CD4-positive, alpha-beta memory T cell (primary cell): ENCODE measurements at regions not wholly inside any gene's neighbourhood (a gene's known extent, or its start where the extent isn't known, plus 50 kb on each side); places are given as distances from the start of the nearest gene placed in this dataset.

Experiments used
- CTCF ChIA-PET: fragments of 350-600 bp; sonication (Branson Sonifier 250); formaldehyde crosslinking; loops from one replicate; lab custom pipeline; 2021; ENCODE audit warnings: inconsistent platforms; ENCODE audit not compliant: partially characterized antibody; lab: Charles Lee
- POLR2A ChIA-PET: fragments of 350-600 bp; sonication (Branson Sonifier 250); formaldehyde crosslinking; loops from one replicate; lab custom pipeline; 2021; ENCODE audit not compliant: partially characterized antibody; lab: Charles Lee
- DNase-seq, 5 donors: peaks; one replicate each; pipeline versions ENCODE4 v3.0.0 to v3.0.0-alpha.2; 2020 to 2022; ENCODE audit warnings: mixed read lengths in 1 of 5
- H3K27ac ChIP-seq: one replicate; pipeline ENCODE4 v1.7.0; 2013; ENCODE audit warnings: low read depth, low read length
- H3K27me3 ChIP-seq: 2 replicates; pipeline ENCODE4 v1.7.0; 2013; ENCODE audit warnings: mild to moderate bottlenecking, low read length, moderate library complexity; ENCODE audit not compliant: insufficient read depth
- H3K36me3 ChIP-seq: 2 replicates; pipeline ENCODE4 v1.7.0; 2013; ENCODE audit warnings: mild to moderate bottlenecking, low read length, moderate library complexity; ENCODE audit not compliant: insufficient read depth
- H3K4me1 ChIP-seq: 2 replicates; pipeline ENCODE4 v1.7.0; 2013; ENCODE audit warnings: mild to moderate bottlenecking, low read length, moderate library complexity; ENCODE audit not compliant: insufficient read depth
- H3K4me3 ChIP-seq, 2 donors: one replicate each; pipeline ENCODE4 v1.7.0; 2013; ENCODE audit warnings: low read length in 2 of 2, mild to moderate bottlenecking in 1 of 2
- H3K9me3 ChIP-seq, 2 donors: one replicate each; pipeline ENCODE4 v1.7.0; 2013; ENCODE audit warnings: low read length in 2 of 2, control low read depth in 1 of 2; ENCODE audit not compliant: control insufficient read depth in 1 of 2
- H3K27ac Mint-ChIP-seq, 7 donors: one replicate each; pipeline ENCODE4 v1.8.0; 2020 to 2021; ENCODE audit warnings: mixed read lengths in 7 of 7, mild to moderate bottlenecking in 6 of 7, inconsistent platforms in 3 of 7, moderate library complexity in 3 of 7
- H3K27me3 Mint-ChIP-seq, 2 donors: one replicate each; pipeline ENCODE4 v1.8.0; 2020 to 2021; ENCODE audit warnings: mixed read lengths in 2 of 2
- H3K36me3 Mint-ChIP-seq, 2 donors: one replicate each; pipeline ENCODE4 v1.8.0; 2020 to 2021; ENCODE audit warnings: mixed read lengths in 2 of 2, inconsistent platforms in 1 of 2, mild to moderate bottlenecking in 1 of 2
- H3K4me1 Mint-ChIP-seq, 4 donors: one replicate each; pipeline ENCODE4 v1.8.0; 2020 to 2021; ENCODE audit warnings: mixed read lengths in 4 of 4, mild to moderate bottlenecking in 1 of 4
- H3K4me3 Mint-ChIP-seq, 8 donors: one replicate each; pipeline ENCODE4 v1.8.0; 2020 to 2021; ENCODE audit warnings: mixed read lengths in 8 of 8, mild to moderate bottlenecking in 7 of 8, moderate library complexity in 6 of 8, inconsistent platforms in 3 of 8
- H3K9me3 Mint-ChIP-seq, 8 donors: one replicate each; pipeline ENCODE4 v1.8.0; 2020 to 2021; ENCODE audit warnings: mixed read lengths in 8 of 8, mild to moderate bottlenecking in 5 of 8, inconsistent platforms in 3 of 8, moderate library complexity in 1 of 8
- intact Hi-C: fragments of 100-400 bp; cut with micrococcal nuclease; formaldehyde crosslinking; loops from one replicate; pipeline ENCODE4 v1.15.1; 2023

- no peaks in the 10 kb centered on the region for H3K9me3 ChIP-seq
- CTCF ChIA-PET = no interaction called here
- no peaks in the 10 kb centered on the region for H3K4me1 ChIP-seq
- H3K9me3 Mint-ChIP-seq = peaks cover 0 to 2% (median 0%) of the 10 kb centered on the region in 8 donors
- H3K27ac Mint-ChIP-seq = no peak overlapping the region
- no peak overlapping the region for H3K27ac ChIP-seq
- intact Hi-C loops = no loop called here
- POLR2A ChIA-PET = no interaction called here
- H3K4me3 Mint-ChIP-seq = no peak overlapping the region
- no peak overlapping the region for H3K4me3 ChIP-seq
- no peaks in the 10 kb centered on the region for H3K36me3 ChIP-seq
- peaks cover 2 to 3% of the 10 kb centered on the region in 2 donors for H3K27me3 Mint-ChIP-seq
- no peaks in the 10 kb centered on the region for H3K36me3 Mint-ChIP-seq
- no peak for DNase-seq
- no peaks in the 10 kb centered on the region for H3K27me3 ChIP-seq
- H3K4me1 Mint-ChIP-seq = no peaks in the 10 kb centered on the region
These were observed 307.5 kb upstream of the HS6ST1 start for GRCh38 chr2:128625963-128626759.

DNA sequence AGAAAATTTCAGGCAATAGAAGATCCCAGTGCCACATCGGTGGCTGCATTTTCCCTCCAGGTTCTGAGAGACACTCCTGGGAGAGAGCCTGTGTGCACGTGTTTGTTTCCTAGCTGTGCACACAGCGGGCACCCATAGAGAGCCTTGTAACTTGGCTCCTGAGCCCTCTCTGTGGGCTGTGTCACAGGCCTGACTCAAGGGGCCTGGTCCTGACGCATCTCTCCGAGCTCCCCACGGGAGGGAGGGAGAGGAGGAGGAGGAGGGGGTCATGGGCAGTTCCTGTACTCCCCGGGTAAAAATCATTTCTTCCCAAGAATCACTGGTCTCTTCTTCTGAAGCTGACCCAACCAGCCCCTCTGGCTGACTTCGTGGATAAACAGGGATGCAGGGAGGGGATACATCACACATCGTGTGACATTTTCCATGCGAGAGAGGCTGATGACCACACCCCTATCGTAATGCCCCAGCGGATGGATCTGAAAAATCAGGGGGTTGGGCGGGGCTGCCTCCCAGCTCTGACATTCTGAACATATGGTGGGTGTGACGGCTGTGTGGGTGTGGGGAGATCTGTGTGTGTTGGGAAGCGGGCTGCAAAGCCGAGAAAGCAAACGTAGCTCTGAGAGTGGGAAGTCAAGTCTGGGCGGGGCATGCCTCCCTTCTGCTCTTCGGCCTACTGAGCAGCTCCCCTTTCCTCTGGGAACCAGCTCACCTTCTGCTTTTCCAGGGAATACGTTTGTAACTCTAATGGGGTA lies 308.3 kb upstream of the HS6ST1 start:
- intact Hi-C loops = no loop called here
- Histone ChIP-seq H3K4me3 (no peak overlapping the region), H3K36me3 (no peaks in the 10 kb centered on the region), H3K9me3 (no peaks in the 10 kb centered on the region), H3K27ac (no peak overlapping the region), H3K27me3 (no peaks in the 10 kb centered on the region), H3K4me1 (no peaks in the 10 kb centered on the region)
- ChIA-PET POLR2A (no interaction called here), CTCF (no interaction called here)
- no peaks in the 10 kb centered on the region for H3K4me1 Mint-ChIP-seq
- no peaks in the 10 kb centered on the region for H3K36me3 Mint-ChIP-seq
- no peak overlapping the region for H3K27ac Mint-ChIP-seq
- H3K9me3 Mint-ChIP-seq = peaks cover 0 to 2% (median 0%) of the 10 kb centered on the region in 8 donors
- no peak overlapping the region for H3K4me3 Mint-ChIP-seq
- no peak for DNase-seq
- H3K27me3 Mint-ChIP-seq = peaks cover 2 to 3% of the 10 kb centered on the region in 2 donors

DNA sequence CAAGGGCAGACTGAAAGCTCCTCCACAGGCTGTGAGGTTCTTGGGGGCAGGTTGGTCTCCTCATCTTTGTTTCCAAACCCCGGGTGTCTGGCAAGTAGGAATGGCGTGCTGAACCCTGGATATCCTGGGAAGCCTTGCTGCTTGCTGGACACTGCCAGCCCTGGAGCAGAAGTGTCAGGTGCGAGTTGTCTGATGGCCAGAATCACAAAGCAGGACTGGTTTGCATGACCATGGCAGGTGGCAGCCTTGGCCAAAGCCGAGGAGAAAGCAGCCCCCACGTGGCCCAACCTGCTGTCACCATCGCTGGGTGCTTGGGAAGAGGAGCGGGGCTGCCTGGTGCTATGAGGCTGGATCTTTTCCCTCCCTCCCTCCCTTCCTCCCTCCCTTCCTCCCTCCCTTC lies 309.5 kb upstream of the HS6ST1 start:
- intact Hi-C loops = no loop called here
- H3K9me3 ChIP-seq = no peaks in the 10 kb centered on the region
- no peaks in the 10 kb centered on the region for H3K27me3 ChIP-seq
- ChIA-PET CTCF (no interaction called here), POLR2A (no interaction called here)
- H3K36me3 Mint-ChIP-seq = no peaks in the 10 kb centered on the region
- H3K4me3 Mint-ChIP-seq = no peak overlapping the region
- no peak overlapping the region for H3K27ac Mint-ChIP-seq
- H3K4me1 Mint-ChIP-seq = no peaks in the 10 kb centered on the region
- peaks cover 3% of the 10 kb centered on the region in 2 donors for H3K27me3 Mint-ChIP-seq
- no peaks in the 10 kb centered on the region for H3K36me3 ChIP-seq
- no peak overlapping the region for H3K4me3 ChIP-seq
- DNase-seq = no peak
- no peak overlapping the region for H3K27ac ChIP-seq
- H3K4me1 ChIP-seq = no peaks in the 10 kb centered on the region
- peaks cover 0 to 2% (median 0%) of the 10 kb centered on the region in 8 donors for H3K9me3 Mint-ChIP-seq

DNA sequence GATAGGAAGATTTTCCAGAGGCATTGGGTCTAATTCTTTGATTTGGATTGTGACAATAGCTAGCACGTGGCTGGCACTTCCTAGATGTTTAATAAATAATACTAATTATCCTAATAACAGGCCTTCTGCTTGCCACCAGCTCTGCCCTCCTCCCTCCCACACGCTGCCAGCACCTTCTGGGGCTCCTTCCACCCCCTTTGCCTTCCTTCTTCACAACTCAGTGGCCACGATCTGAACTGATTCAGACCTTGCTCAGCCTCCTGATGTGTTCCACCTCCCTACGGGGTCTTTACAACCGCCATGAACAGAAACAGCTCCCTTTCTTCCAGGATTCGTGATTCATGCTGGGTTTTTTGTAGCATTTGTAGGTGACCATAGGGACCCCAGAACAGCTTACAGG lies 310.3 kb upstream of the HS6ST1 start:
- H3K27me3 Mint-ChIP-seq = peaks cover 3% of the 10 kb centered on the region in 2 donors
- no peak overlapping the region for H3K4me3 Mint-ChIP-seq
- ChIA-PET CTCF (no interaction called here), POLR2A (no interaction called here)
- H3K27me3 ChIP-seq = no peaks in the 10 kb centered on the region
- H3K27ac Mint-ChIP-seq = no peak overlapping the region
- peaks cover 0 to 2% (median 0%) of the 10 kb centered on the region in 8 donors for H3K9me3 Mint-ChIP-seq
- no peak for DNase-seq
- intact Hi-C loops = no loop called here
- H3K27ac ChIP-seq = no peak overlapping the region
- no peak overlapping the region for H3K4me3 ChIP-seq
- H3K4me1 ChIP-seq = no peaks in the 10 kb centered on the region
- H3K9me3 ChIP-seq = no peaks in the 10 kb centered on the region
- no peaks in the 10 kb centered on the region for H3K36me3 Mint-ChIP-seq
- no peaks in the 10 kb centered on the region for H3K4me1 Mint-ChIP-seq
- H3K36me3 ChIP-seq = no peaks in the 10 kb centered on the region

GRCh38 chr2:128630974-128631697 lies 312.5 kb upstream of the HS6ST1 start:
- POLR2A ChIA-PET = no interaction called here
- H3K4me1 ChIP-seq = no peaks in the 10 kb centered on the region
- Mint-ChIP-seq H3K9me3 (peaks cover 0 to 6% (median 0%) of the 10 kb centered on the region in 8 donors), H3K27me3 (peaks cover 0 to 2% of the 10 kb centered on the region in 2 donors), H3K27ac (no peak overlapping the region), H3K36me3 (no peaks in the 10 kb centered on the region), H3K4me1 (no peaks in the 10 kb centered on the region), H3K4me3 (no peak overlapping the region)
- no peak overlapping the region for H3K27ac ChIP-seq
- no peak overlapping the region for H3K4me3 ChIP-seq
- no peaks in the 10 kb centered on the region for H3K36me3 ChIP-seq
- H3K9me3 ChIP-seq = no peaks in the 10 kb centered on the region
- no peak for DNase-seq
- H3K27me3 ChIP-seq = no peaks in the 10 kb centered on the region
- CTCF ChIA-PET = no interaction called here
- intact Hi-C loops = no loop called here

GRCh38 chr2:128631698-128632500 lies 313.2 kb upstream of the HS6ST1 start:
- H3K36me3 Mint-ChIP-seq = no peaks in the 10 kb centered on the region
- H3K27ac Mint-ChIP-seq = no peak overlapping the region
- DNase-seq = no peak
- Histone ChIP-seq H3K4me3 (no peak overlapping the region), H3K27me3 (no peaks in the 10 kb centered on the region), H3K4me1 (no peaks in the 10 kb centered on the region), H3K9me3 (no peaks in the 10 kb centered on the region), H3K36me3 (no peaks in the 10 kb centered on the region), H3K27ac (no peak overlapping the region)
- H3K4me1 Mint-ChIP-seq = no peaks in the 10 kb centered on the region
- ChIA-PET POLR2A (no interaction called here), CTCF (no interaction called here)
- intact Hi-C loops = no loop called here
- no peak overlapping the region for H3K4me3 Mint-ChIP-seq
- H3K27me3 Mint-ChIP-seq = peaks cover 0 to 2% of the 10 kb centered on the region in 2 donors
- H3K9me3 Mint-ChIP-seq = peaks cover 0 to 5% (median 0%) of the 10 kb centered on the region in 8 donors

GRCh38 chr2:128632501-128632800 lies 313.8 kb upstream of the HS6ST1 start:
- ChIA-PET POLR2A (no interaction called here), CTCF (no interaction called here)
- H3K27ac Mint-ChIP-seq = no peak overlapping the region
- Histone ChIP-seq H3K36me3 (no peaks in the 10 kb centered on the region), H3K27ac (no peak overlapping the region), H3K4me1 (no peaks in the 10 kb centered on the region), H3K27me3 (no peaks in the 10 kb centered on the region), H3K4me3 (no peak overlapping the region), H3K9me3 (no peaks in the 10 kb centered on the region)
- no peaks in the 10 kb centered on the region for H3K4me1 Mint-ChIP-seq
- H3K9me3 Mint-ChIP-seq = peaks cover 0 to 5% (median 0%) of the 10 kb centered on the region in 8 donors
- no peaks in the 10 kb centered on the region for H3K36me3 Mint-ChIP-seq
- no peak overlapping the region for H3K4me3 Mint-ChIP-seq
- peaks cover 0 to 2% of the 10 kb centered on the region in 2 donors for H3K27me3 Mint-ChIP-seq
- intact Hi-C loops = no loop called here
- DNase-seq = no peak
